ENCODE measurements at regions not wholly inside any gene's neighbourhood (a gene's known extent, or its start where the extent isn't known, plus 50 kb on each side); places are given as distances from the start of the nearest gene placed in this dataset.

- peak; percentile 71 for DNase-seq
Observed at GRCh38 chr4:167290678-167291077, 56.4 kb upstream of the SPOCK3 start.

GRCh38 chr4:167308876-167309275 lies 74.6 kb upstream of the SPOCK3 start:
- no peak for DNase-seq

DNA sequence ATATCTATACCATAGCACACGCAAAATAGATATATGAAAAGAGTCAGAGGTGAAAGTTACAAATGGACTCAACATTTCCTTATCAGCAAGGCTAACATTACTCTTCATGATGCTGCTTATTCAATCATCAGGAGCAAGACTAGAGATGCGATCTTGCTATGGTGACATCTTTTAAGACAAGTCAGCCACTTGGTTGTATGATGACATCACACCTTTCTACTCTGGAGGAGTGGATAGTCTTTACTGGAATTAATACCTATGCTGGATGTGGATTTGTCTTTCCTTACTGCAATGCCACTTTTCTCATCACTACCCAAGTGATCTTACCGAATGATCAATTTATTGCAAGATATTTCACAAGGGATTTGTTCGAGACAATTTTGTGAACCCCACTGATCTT lies 87.0 kb upstream of the SPOCK3 start:
- no peak for DNase-seq

- no peak for DNase-seq
Observed at GRCh38 chr4:167339781-167340180, 105.5 kb upstream of the SPOCK3 start.

DNA sequence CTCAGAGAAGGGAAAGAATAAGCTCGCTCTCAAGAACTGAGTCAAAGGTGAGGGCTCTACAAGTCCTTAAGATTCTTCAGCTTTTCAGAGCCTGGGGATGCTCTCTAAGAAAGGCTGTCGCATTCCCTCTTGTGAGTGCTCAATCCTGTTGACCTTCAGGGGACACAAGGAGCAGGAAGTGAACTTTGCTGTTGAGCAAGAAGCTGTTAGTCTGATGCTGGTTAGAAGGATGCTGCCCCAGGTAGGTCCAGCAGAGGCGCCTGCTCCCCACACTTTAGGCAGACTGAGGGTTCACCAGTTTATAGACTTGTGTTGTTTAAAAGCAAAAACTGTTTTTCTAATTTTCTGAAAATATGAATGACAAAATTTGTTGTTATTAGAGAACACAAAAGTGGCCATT lies 125.4 kb upstream of the SPOCK3 start:
- peak; percentile 2 for DNase-seq

DNA sequence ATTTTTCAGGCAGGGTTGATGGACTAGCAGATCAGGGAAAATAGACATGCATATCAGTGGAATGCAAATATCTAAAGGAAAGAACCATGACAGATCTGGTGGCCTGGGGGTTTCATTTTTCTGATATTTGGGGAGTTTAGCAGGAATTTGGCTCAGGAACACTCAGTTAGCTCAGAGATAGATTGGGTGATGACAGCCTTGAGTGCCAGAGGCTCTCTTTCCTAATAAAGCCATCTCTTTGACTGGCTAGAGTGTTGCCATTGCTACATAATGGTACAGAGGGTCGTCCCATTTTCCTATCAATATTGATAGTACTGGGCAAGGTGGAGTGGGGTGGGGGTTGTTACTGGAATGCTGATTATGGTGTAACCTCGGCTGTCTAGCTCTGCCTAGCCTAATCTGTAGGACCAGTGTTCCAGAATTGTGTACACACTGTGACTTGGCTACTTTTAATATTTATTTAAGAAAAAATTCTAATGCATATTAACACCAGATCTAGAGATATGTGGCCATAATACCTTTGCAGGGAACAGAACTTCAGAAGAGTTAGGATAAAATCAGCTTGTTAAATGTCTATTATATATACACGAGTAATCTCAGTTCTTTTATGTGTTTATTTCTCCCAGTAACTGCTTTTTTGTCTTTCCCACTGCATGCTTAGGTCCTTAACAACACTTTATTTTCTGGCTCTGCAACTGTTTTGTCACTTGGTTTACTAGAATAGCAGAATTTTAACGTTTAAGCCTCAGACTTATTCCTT lies 145.0 kb upstream of the SPOCK3 start:
- DNase-seq = no peak

DNA sequence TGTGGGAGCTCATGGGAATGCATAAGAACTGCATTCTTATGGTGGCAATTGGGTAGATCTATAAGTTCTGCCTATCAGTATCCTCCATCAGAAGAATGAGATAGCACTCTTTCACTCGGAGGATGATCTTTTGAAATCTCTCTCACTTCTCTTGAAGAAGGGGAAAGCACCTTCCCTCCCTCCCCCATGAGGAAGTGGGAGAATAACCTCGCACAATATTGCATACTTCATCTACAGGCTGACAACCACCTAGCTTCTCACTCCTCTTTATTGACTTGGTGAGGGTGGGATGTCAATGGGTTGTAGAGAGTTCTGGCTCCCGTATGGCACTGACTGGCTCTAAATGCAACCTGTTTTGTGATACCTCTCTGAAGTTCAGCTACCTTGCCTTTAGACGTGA lies 146.7 kb upstream of the SPOCK3 start:
- DNase-seq = peak; percentile 35

GRCh38 chr4:167383291-167383690 lies 149.0 kb upstream of the SPOCK3 start:
- DNase-seq = no peak

GRCh38 chr4:167397586-167397985 lies 163.3 kb upstream of the SPOCK3 start:
- peak; percentile 81 for DNase-seq

DNA sequence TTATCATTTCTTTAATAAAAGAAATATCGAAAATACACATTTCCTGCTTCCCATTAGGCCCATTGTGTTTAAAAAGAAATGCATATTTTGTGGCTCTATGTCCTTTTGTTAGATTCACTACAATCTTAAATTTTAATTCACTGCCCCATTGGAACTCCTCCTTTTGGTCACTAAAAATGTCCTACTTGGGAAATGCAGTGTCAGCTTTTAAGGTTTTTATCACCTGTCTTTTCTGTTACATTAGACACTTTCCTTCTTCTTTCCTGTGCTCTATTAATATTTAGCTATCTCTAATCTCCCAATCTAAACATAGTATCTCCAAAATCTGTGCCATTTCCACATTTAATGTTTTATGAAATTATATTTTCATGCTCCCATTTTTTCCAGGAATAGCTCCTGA lies 164.9 kb upstream of the SPOCK3 start:
- DNase-seq = no peak

DNA sequence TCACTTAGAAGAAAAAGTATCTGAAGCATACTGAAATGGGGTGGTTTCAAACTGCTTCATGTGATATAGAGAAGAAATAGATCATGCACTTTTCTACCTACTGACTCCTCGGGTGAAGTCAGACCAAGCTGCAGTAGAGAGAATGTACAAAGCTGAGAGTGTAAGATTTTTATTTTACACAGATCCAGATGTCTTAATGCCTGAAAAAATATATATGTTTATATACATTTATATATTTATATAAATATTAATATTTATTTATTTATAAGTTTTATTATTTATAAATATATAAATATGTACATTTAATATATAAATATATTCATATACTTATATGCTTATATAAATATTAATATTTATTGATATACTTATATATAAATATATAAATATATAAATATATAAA lies 171.9 kb upstream of the SPOCK3 start:
- no peak for DNase-seq

DNA sequence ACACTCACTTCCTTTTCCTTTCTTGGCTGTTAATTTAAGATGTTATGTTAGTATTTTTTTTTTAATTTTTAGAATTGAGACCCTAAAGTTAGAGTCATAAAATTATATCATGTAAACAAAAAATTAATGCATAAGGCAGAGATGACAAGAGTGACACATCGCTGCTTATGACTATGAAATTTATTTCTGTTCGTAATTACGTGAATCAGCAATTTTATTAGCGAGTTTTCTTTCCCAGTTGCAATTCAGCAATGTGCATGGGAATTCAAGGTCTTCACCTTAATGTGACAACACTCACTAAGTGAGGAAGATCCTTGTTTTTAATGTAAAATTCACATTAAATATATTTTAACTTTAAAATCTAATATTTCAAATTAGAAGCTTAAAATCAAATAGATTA lies 181.2 kb upstream of the SPOCK3 start:
- no peak for DNase-seq

DNA sequence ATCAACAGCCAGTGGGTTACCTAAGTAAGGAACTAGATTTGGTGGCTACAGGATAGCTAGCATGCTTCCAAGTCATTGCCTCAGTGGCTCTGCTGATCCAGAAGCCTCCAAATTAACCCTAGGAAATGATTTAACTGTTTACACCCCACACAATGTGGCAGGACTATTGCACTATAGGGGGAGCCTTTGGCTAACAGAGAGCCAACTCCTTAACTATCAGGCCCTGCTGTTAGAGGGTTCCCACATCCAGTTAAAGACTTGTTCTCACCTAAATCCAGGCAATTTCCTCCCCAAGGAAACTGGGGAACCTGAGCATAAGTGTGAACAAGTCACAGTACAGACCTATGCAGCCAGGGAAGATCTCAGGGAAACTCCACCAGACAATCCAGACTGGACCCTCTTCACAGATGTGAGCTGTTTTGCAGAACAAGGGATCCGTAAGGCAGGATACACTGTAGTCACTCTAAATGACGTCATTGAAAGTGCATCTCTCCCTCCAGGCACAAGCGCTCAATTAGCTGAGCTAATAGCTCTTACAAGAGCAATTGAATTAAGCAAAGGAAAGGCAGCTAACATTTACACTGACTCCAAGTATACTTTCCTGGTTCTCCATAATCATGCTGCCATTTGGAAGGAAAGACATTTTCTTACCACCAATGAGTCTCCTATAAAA lies 185.3 kb upstream of the SPOCK3 start:
- no peak for DNase-seq

DNA sequence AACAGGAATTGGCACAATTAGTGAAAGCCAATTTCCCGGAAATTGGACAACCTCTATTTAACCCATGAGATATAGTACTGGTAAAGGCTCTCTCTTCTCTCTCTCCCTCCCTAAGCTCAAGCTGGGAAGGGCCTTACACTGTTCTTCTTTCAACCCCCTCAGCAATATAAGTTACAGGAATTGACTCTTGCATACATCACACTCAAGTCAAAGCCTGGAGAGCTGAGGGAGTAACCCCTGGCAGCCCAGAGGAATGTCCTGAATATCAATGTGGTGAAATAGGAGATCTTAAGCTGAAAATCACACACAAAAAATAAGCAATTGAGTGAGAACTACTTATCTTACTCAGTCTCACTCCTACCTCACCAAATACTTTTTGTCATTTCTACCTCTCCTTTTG lies 186.9 kb upstream of the SPOCK3 start:
- DNase-seq = no peak

DNA sequence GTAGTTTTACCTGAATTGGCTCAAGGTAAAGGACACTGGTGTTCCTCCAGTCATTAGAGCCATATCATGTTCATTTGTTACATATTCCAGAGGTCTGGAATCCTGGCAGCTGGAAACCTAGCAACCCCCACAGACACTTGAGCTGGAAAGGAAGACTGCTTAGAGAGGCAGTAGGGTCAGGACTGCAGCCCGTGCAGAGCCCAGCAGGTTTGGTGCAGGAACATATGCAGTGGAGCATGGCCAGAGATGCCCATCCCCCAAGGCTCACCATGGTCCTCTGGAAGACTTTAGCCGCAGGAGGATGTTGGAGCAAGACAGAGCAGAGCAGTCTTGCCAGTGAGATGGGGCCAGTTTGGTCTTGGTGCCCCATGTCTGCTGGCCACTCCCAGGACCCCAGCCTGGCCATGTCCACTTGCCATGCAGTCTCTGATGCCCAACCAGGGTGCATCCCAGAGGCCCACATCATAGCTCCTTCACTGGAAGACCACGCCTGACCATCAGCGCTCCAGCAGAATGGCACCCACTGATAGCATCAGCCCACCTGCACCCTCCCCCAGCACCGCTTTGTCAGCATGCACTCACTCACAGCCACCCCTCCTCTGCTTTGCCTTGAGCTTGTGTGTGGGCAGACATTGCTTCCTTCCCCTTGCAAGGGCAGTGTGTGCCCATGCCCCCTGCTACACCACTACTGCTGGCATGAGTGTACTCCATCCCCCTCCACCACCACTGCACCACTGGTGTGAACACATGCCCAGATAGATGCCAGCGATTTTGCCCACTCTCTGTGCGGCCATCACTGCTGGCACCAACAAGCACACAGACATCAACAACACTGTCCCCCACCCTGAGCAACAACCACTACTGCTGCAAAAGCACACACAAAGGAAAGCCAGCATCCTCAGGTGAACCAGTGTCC lies 190.3 kb upstream of the SPOCK3 start:
- no peak for DNase-seq

- DNase-seq = no peak
Observed at GRCh38 chr4:167428156-167428555, 193.9 kb upstream of the SPOCK3 start.

DNA sequence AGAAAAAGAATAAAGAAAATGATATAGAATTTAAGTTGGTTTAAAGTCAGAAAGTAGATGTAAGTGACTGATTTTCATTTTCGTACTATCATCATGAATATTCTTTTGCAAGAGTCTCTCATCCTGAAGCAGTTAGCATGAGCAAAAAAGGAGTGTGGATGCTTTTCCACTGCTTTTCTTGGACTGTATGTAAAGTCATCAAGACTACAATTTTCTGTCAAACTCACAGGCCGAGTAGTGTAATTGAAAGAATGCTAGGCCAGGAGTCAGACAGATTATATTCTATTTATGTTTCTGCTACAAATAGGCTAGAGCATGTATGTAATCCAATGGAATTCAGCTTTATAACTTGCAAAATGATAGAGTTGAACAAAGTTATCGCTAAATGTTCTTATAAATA lies 197.1 kb upstream of the SPOCK3 start:
- no peak for DNase-seq

DNA sequence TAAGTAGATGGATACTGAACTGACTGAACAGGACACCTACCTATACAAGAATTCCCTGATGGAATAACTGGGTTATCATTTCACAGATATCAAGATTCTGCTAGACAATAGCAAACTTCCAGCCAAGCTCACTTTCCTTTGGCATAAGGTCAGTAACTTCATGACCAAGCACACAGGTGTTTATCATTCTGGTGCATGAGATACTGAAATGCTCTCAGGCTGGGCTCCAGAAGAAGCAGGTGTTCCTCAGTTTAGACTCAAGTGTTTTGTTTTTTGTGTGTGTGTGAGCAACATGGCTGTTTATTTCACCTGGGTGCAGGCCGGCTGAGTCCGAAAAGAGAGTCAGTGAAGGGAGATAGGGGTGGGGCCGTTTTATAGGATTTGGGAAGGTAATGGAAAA lies 201.5 kb upstream of the SPOCK3 start:
- no peak for DNase-seq

GRCh38 chr4:167443841-167444240 lies 209.5 kb upstream of the SPOCK3 start:
- DNase-seq = no peak

DNA sequence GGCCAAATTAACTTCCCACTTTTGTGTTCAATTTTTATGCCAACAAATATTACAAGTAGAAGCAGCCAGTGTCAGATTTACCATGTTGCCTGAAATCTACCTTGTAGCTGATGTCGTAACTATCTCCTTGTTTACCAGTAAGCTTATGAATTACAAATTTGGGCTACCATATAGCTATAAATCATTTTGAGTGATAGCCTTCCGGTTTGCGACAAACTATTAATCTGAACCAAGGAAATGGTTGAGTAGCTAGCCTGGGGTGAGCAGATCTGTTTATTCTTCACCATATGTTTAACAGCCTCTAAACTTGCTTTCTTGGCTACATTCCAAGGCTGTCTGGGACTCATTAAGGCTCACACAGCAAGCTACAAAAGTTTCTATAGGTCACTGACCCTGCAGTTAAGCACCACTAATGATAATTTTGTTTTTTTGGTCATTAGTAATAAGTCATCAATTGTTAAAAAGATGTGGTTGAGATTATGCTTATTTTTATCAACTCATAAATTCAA lies 218.7 kb upstream of the SPOCK3 start:
- no peak for DNase-seq

DNA sequence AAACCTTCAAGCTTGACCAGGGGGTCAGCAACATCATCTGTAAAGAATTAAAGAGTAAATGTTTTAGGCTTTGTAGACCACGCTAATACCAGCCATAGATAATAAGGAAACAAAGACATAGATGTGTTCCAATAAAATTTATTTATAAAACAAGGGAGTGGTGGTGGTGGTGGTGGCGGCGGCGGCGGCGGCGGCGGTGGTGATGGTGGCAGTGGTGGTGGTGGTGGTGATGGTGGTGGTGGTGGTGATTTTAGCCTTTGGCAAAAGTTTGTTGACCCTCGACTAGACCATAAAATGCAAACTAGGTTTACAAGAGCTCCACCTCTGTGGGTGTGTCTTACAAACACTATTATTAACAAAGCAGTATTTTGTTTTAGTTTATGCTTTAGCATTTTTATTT lies 222.3 kb upstream of the SPOCK3 start:
- no peak for DNase-seq

GRCh38 chr4:167469436-167469835 lies 235.1 kb upstream of the SPOCK3 start:
- no peak for DNase-seq

DNA sequence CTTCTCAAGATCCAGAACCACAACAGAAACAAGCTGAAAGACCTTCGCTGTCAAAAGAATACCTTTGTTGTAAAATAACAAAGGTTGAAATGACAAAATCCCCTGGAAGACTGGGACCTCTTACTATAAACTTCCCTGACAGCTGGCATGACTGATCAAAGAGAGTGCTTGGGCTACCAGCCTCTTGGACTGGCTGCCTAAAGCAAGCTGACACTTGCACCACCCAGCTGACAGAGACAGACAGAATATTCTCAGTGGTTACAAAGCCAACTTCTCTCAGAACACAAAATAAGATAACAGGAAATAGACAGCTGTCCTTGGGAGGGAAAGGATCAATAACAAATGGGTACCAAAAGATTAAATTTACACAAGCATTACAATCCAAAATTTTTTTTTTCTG lies 241.7 kb upstream of the SPOCK3 start:
- no peak for DNase-seq

GRCh38 chr4:167492007-167492406 lies 257.7 kb upstream of the SPOCK3 start:
- peak; percentile 3 for DNase-seq
